ENCODE measurements at regions not wholly inside any gene's neighbourhood (a gene's known extent, or its start where the extent isn't known, plus 50 kb on each side); places are given as distances from the start of the nearest gene placed in this dataset.

- no peak for TF ChIP-seq CTCF (IDR thresholded peaks at IDR 0.05)
- no peak for TF ChIP-seq POLR2A (IDR thresholded peaks at IDR 0.05)
Measured at GRCh38 chr11:15723966-15724365, 609.2 kb downstream of the INSC start.
